ENCODE measurements at regions not wholly inside any gene's neighbourhood (a gene's known extent, or its start where the extent isn't known, plus 50 kb on each side); places are given as distances from the start of the nearest gene placed in this dataset.
"Not testable (repeated sequence)": the region's sequence is repeated elsewhere in the genome, so short reads cannot be mapped to it uniquely, and the experiment has no call there.

DNA sequence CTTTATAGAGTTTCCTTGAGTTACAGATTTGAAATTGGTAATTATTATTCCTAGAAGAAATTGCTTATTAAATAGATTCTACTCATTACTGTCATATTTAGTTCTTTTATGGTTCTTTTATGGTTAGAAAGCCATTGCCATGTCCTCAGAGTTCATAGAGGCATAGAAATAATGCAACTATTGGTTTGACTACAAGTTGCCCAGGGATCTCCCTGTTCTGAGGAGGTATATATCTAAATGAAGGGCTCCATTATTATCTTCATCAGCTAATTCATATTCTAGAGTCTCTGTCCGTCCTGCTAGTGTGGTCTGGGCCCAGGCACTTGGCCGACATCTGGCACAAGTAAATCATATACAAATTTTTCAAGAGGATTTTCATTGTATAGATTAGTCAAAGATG is 535.7 kb downstream of the PPP4R3C start:
- H3K4me3 ChIP-seq (ENCODE audit: low read depth, low read length) = no peak overlapping the region
- TF ChIP-seq, protein P1, sequence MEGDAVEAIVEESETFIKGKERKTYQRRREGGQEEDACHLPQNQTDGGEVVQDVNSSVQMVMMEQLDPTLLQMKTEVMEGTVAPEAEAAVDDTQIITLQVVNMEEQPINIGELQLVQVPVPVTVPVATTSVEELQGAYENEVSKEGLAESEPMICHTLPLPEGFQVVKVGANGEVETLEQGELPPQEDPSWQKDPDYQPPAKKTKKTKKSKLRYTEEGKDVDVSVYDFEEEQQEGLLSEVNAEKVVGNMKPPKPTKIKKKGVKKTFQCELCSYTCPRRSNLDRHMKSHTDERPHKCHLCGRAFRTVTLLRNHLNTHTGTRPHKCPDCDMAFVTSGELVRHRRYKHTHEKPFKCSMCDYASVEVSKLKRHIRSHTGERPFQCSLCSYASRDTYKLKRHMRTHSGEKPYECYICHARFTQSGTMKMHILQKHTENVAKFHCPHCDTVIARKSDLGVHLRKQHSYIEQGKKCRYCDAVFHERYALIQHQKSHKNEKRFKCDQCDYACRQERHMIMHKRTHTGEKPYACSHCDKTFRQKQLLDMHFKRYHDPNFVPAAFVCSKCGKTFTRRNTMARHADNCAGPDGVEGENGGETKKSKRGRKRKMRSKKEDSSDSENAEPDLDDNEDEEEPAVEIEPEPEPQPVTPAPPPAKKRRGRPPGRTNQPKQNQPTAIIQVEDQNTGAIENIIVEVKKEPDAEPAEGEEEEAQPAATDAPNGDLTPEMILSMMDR (IDR thresholded peaks at IDR 0.05; ENCODE audit: low read depth, low read length) = no peak

DNA sequence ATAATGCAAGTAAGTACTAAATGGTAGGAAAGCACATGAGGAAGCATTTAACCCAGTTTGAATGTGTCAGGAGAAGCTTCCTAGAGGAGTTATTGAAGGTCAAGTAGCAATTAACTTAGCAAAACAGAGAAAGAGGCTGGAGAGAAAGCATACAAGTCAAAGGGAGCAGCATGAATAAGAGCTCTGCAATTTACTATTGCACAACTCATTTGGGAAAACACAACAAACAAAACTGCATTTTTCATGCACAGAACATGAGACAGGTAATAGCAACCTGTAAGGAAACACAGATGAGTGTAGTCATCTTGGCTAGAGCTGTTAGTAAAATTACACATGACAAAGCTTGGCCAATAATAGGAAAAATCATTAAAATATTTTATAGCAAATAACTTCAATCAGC is 538.1 kb downstream of the PPP4R3C start:
- TF ChIP-seq, protein P1 (IDR thresholded peaks at IDR 0.05; ENCODE audit: low read depth, low read length) = no peak
- no peak overlapping the region for H3K4me3 ChIP-seq (ENCODE audit: low read depth, low read length)

DNA sequence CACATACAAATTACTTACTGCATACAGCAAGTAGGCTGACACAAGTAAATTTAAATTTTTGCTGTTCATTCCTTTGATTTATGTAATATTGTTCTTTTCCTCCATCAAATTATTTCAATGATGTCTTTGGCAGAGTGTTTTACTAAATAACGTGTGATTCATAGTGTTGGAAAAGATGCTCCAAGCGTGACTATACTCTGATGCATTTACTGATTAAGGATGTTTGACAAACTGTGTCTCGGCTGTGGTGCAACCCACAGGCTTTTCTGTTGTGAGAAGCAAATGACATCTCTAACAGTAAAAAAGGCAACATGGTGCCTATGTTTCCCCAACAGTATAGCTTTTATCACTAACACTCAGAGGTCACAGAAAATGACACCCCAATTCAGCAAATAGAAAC is 540.9 kb downstream of the PPP4R3C start:
- no peak overlapping the region for H3K4me3 ChIP-seq (ENCODE audit: low read depth, low read length)
- TF ChIP-seq, protein P1 (IDR thresholded peaks at IDR 0.05; ENCODE audit: low read depth, low read length) = no peak

- no peak overlapping the region for H3K4me3 ChIP-seq (ENCODE audit: low read depth, low read length)
- TF ChIP-seq, protein P1 (IDR thresholded peaks at IDR 0.05; ENCODE audit: low read depth, low read length) = no peak
These were observed 544.5 kb downstream of the PPP4R3C start for GRCh38 chrX:26918631-26919030.

DNA sequence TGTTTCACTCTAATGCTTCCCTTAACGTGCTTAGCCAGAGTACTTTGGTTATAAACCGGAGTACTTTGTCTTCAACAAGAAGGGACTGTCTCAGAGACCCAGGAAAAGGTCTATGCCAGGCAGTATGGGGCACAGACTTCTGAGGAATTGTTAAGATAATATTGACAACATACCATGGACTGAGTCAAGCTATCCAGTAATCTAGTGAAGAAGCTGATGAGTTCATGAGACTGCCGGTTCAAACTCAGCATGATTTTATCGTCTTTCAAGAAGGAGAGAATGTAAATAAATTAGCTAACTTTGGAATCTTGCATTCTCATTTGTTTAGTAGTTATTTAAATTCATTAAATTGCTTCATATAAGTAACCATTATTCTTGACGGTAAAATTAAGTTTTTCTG is 546.1 kb downstream of the PPP4R3C start:
- no peak overlapping the region for H3K4me3 ChIP-seq (ENCODE audit: low read depth, low read length)
- TF ChIP-seq, protein P1 (IDR thresholded peaks at IDR 0.05; ENCODE audit: low read depth, low read length) = no peak

GRCh38 chrX:26915064-26915463 is 548.1 kb downstream of the PPP4R3C start:
- TF ChIP-seq, protein P1 (IDR thresholded peaks at IDR 0.05; ENCODE audit: low read depth, low read length) = no peak
- no peak overlapping the region for H3K4me3 ChIP-seq (ENCODE audit: low read depth, low read length)

GRCh38 chrX:26914232-26914631 is 548.9 kb downstream of the PPP4R3C start:
- TF ChIP-seq, protein P1 (IDR thresholded peaks at IDR 0.05; ENCODE audit: low read depth, low read length) = no peak
- H3K4me3 ChIP-seq (ENCODE audit: low read depth, low read length) = no peak overlapping the region

- not testable (repeated sequence) for H3K4me3 ChIP-seq (ENCODE audit: low read depth, low read length)
These were observed 551.4 kb downstream of the PPP4R3C start for GRCh38 chrX:26911785-26912184.

Measured in WI38 (cell line).